H1 (cell line): ENCODE measurements at regions not wholly inside any gene's neighbourhood (a gene's known extent, or its start where the extent isn't known, plus 50 kb on each side); places are given as distances from the start of the nearest gene placed in this dataset.

Experiments
- CTCF ChIA-PET: fragments of 300-600 bp; sonication (Branson Sonifier 250); formaldehyde crosslinking; loops from one replicate; lab custom pipeline; 2021; ENCODE audit not compliant: partially characterized antibody; lab: Charles Lee
- POLR2A ChIA-PET: fragments of 300-600 bp; sonication (Branson Sonifier 250); formaldehyde crosslinking; loops from one replicate; lab custom pipeline; 2021; ENCODE audit warnings: inconsistent platforms; ENCODE audit not compliant: partially characterized antibody; lab: Charles Lee
- DNase-seq, 2 experiments: peaks; one replicate each; pipeline versions ENCODE4 v3.0.0 to v3.0.0-alpha.2; 2010 to 2022; ENCODE audit warnings: low spot score in 2 of 2, low read depth in 1 of 2, mixed read lengths in 1 of 2
- FAIRE-seq: peaks from 2 replicates; lab custom pipeline; 2011; peaks lifted over from hg19 to GRCh38; lab: Jason Lieb, UNC
- H2AFZ ChIP-seq: 2 replicates; pipeline ENCODE4 v1.8.1; 2012; ENCODE audit warnings: low read length, inconsistent platforms
- H2AK5ac ChIP-seq: 2 replicates; pipeline ENCODE4 v1.6.1; 2013; ENCODE audit warnings: low read depth, low read length
- H2BK120ac ChIP-seq: replicated peaks from 2 replicates; pipeline ENCODE3; 2013; ENCODE audit warnings: low read depth, low read length, inconsistent platforms
- H2BK12ac ChIP-seq: 2 replicates; pipeline ENCODE4 v1.6.1; 2013; ENCODE audit warnings: low read depth, low read length
- H2BK15ac ChIP-seq: 2 replicates; pipeline ENCODE4 v1.6.1; 2013; ENCODE audit warnings: low read length
- H2BK20ac ChIP-seq: 2 replicates; pipeline ENCODE4 v1.6.1; 2013; ENCODE audit warnings: low read length
- H2BK5ac ChIP-seq: 2 replicates; pipeline ENCODE4 v1.6.1; 2013; ENCODE audit warnings: low read depth, low read length
- H3K14ac ChIP-seq: 2 replicates; pipeline ENCODE4 v1.6.1; 2013; ENCODE audit warnings: inconsistent platforms; ENCODE audit not compliant: insufficient read length
- H3K18ac ChIP-seq: 2 replicates; pipeline ENCODE4 v1.6.1; 2013; ENCODE audit warnings: low read length; ENCODE audit errors: extremely low read depth
- H3K23ac ChIP-seq: 2 replicates; pipeline ENCODE4 v1.6.1; 2013; ENCODE audit warnings: inconsistent platforms; ENCODE audit not compliant: insufficient read length
- H3K23me2 ChIP-seq: 2 replicates; pipeline ENCODE4 v1.6.1; 2013; ENCODE audit warnings: low read depth, low read length
- H3K27ac ChIP-seq: 2 replicates; pipeline ENCODE4 v1.6.1; 2011; ENCODE audit warnings: low read depth, low read length, inconsistent platforms
- H3K27me3 ChIP-seq, 4 experiments: replicated peaks in 1 of 4; 1 replicate in 1 of 4; 2 replicates in 3 of 4; pipeline versions ENCODE4 v1.6.1 to v1.8.1; 2011 to 2013; ENCODE audit warnings: low read length in 3 of 4, mild to moderate bottlenecking in 3 of 4, inconsistent platforms in 2 of 4, mixed read lengths in 2 of 4, moderate library complexity in 1 of 4; ENCODE audit not compliant: control insufficient read depth in 3 of 4, insufficient read depth in 3 of 4; ENCODE audit errors: extremely low read depth in 1 of 4
- H3K36me3 ChIP-seq, 4 experiments: 2 replicates each; pipeline versions ENCODE4 v1.6.1 to v1.8.1; 2011 to 2013; ENCODE audit warnings: mild to moderate bottlenecking in 4 of 4, low read length in 3 of 4, moderate library complexity in 2 of 4, control low read depth in 1 of 4, inconsistent platforms in 1 of 4; ENCODE audit not compliant: insufficient read depth in 4 of 4, control insufficient read depth in 2 of 4
- H3K4ac ChIP-seq: replicated peaks from 2 replicates; pipeline ENCODE3; 2013; ENCODE audit warnings: low read length, low read depth, mixed read lengths, inconsistent platforms; ENCODE audit not compliant: insufficient read length
- H3K4me1 ChIP-seq, 4 experiments: replicated peaks in 1 of 4; 1 replicate in 1 of 4; 2 replicates in 3 of 4; pipeline versions ENCODE4 v1.6.1 to v1.8.1; 2011 to 2013; ENCODE audit warnings: low read length in 3 of 4, inconsistent platforms in 2 of 4, mixed read lengths in 1 of 4; ENCODE audit not compliant: insufficient read depth in 4 of 4, control insufficient read depth in 3 of 4
- H3K4me2 ChIP-seq, 2 experiments: 2 replicates each; pipeline versions ENCODE4 v1.6.1 to v1.8.1; 2011 to 2013; ENCODE audit warnings: low read depth in 2 of 2, low read length in 2 of 2, control low read depth in 1 of 2, inconsistent platforms in 1 of 2, mild to moderate bottlenecking in 1 of 2; ENCODE audit not compliant: insufficient read depth in 1 of 2
- H3K4me3 ChIP-seq, 4 experiments: fragments of 200-600, 300-600 bp in 1 of 4; sonication (generic), shearing (Covaris generic), sonication (Bioruptor Twin) in 1 of 4; 2 replicates each; pipeline versions ENCODE4 v1.5.1 to v1.8.1; 2011 to 2016; ENCODE audit warnings: low read length in 4 of 4, low read depth in 3 of 4, control low read depth in 2 of 4, inconsistent platforms in 2 of 4, mild to moderate bottlenecking in 2 of 4, mixed read lengths in 1 of 4, moderate library complexity in 1 of 4; ENCODE audit not compliant: insufficient read depth in 2 of 4; ENCODE audit errors: extremely low read depth in 1 of 4
- H3K56ac ChIP-seq: replicated peaks from 2 replicates; pipeline ENCODE3; 2013; ENCODE audit warnings: low read depth, mild to moderate bottlenecking, mixed read lengths, low read length, inconsistent platforms; ENCODE audit not compliant: insufficient read length
- H3K79me1 ChIP-seq: 2 replicates; pipeline ENCODE4 v1.6.1; 2013; ENCODE audit warnings: low read depth, low read length, control low read depth
- H3K79me2 ChIP-seq, 2 experiments: 2 replicates each; pipeline versions ENCODE4 v1.6.1 to v1.8.1; 2012 to 2013; ENCODE audit warnings: low read length in 2 of 2, mild to moderate bottlenecking in 2 of 2, inconsistent platforms in 1 of 2; ENCODE audit not compliant: insufficient read depth in 2 of 2, control insufficient read depth in 1 of 2
- H3K9ac ChIP-seq, 4 experiments: replicated peaks in 1 of 4; 1 replicate in 1 of 4; 2 replicates in 3 of 4; pipeline versions ENCODE4 v1.6.1 to v1.8.1; 2011 to 2013; ENCODE audit warnings: low read depth in 3 of 4, low read length in 3 of 4, control low read depth in 2 of 4, mild to moderate bottlenecking in 2 of 4, moderate library complexity in 2 of 4, inconsistent platforms in 1 of 4; ENCODE audit errors: extremely low read depth in 1 of 4
- H3K9me3 ChIP-seq, 2 experiments: 2 replicates each; pipeline versions ENCODE4 v1.6.1 to v1.8.1; 2012 to 2013; ENCODE audit warnings: mild to moderate bottlenecking in 2 of 2, moderate library complexity in 2 of 2, control low read depth in 1 of 2, inconsistent platforms in 1 of 2, low read depth in 1 of 2, low read length in 1 of 2, mixed read lengths in 1 of 2; ENCODE audit not compliant: insufficient read depth in 2 of 2
- H4K20me1 ChIP-seq, 2 experiments: replicated peaks in 1 of 2; 2 replicates each; pipeline versions ENCODE3 to v1.8.1; 2011 to 2013; ENCODE audit warnings: inconsistent platforms in 2 of 2, low read length in 2 of 2, mild to moderate bottlenecking in 1 of 2; ENCODE audit not compliant: insufficient read depth in 2 of 2, control insufficient read depth in 1 of 2
- H4K5ac ChIP-seq: 2 replicates; pipeline ENCODE4 v1.6.1; 2013; ENCODE audit warnings: low read length, low read depth, mixed read lengths, inconsistent platforms; ENCODE audit not compliant: insufficient read length
- H4K8ac ChIP-seq: 2 replicates; pipeline ENCODE4 v1.8.0; 2013; ENCODE audit warnings: mild to moderate bottlenecking, moderate library complexity, low read length, inconsistent platforms; ENCODE audit not compliant: insufficient read depth; ENCODE audit errors: extremely low read depth
- H4K91ac ChIP-seq: replicated peaks from 2 replicates; pipeline ENCODE3; 2013; ENCODE audit warnings: low read length, mixed read lengths, inconsistent platforms; ENCODE audit not compliant: insufficient read length
- ASH2L ChIP-seq: fragments of 200-600, 300-600 bp; sonication (generic); IDR thresholded peaks from one replicate; pipeline ENCODE4 v1.7.1; 2017; ENCODE audit warnings: low read length
- BACH1 ChIP-seq: IDR thresholded peaks from 2 replicates; pipeline ENCODE4 v1.6.1; 2012; ENCODE audit warnings: low read length, improper control_type of control experiment
- CBX5 ChIP-seq: fragments of 300-800, 300-1000 bp; sonication (generic); IDR thresholded peaks from 2 replicates; pipeline ENCODE4 v1.7.1; 2016; ENCODE audit warnings: antibody characterized with exemption, low read length, low read depth
- CTCF ChIP-seq, 3 experiments: IDR thresholded peaks; 1 replicate in 2 of 3; 2 replicates in 1 of 3; pipeline versions ENCODE4 v1.5.1 to v1.6.1; 2011; ENCODE audit warnings: low read length in 3 of 3, mild to moderate bottlenecking in 3 of 3, inconsistent platforms in 2 of 3, low read depth in 1 of 3, moderate library complexity in 1 of 3; ENCODE audit not compliant: insufficient read depth in 1 of 3; ENCODE audit errors: control extremely low read depth in 1 of 3
- MAFK ChIP-seq: IDR thresholded peaks from 2 replicates; pipeline ENCODE4 v1.6.1; 2012; ENCODE audit warnings: low read depth, mild to moderate bottlenecking, improper control_type of control experiment, low read length
- RXRA ChIP-seq: IDR thresholded peaks from 2 replicates; pipeline ENCODE4 v1.6.1; 2011; ENCODE audit warnings: low read depth, mild to moderate bottlenecking, low read length, moderate library complexity; ENCODE audit not compliant: insufficient read depth
- SAP30 ChIP-seq: fragments of 300-600 bp; sonication (generic); IDR thresholded peaks from 2 replicates; pipeline ENCODE4 v1.7.1; 2012; ENCODE audit warnings: low read length, moderate library complexity, mild to moderate bottlenecking, inconsistent platforms; ENCODE audit not compliant: insufficient read depth, insufficient replicate concordance
- WGBS, 2 experiments: shearing (Covaris generic) in 1 of 2; methylation state at CpG; one replicate each; pipeline versions ENCODE4 v1.1.6 to v1.1.7; 2013 to 2015; ENCODE audit warnings: low lambda C conversion rate in 2 of 2, mixed read lengths in 2 of 2, inconsistent platforms in 1 of 2, low coverage in 1 of 2, missing lambda C conversion rate in 1 of 2; ENCODE audit not compliant: insufficient replicate concordance in 2 of 2, insufficient coverage in 1 of 2, insufficient read length in 1 of 2; ENCODE audit errors: extremely low coverage in 1 of 2, missing lambda C conversion rate in 1 of 2; 5-methylcytosine and 5-hydroxymethylcytosine counted together

- H3K79me2 ChIP-seq, result no peaks in the 10 kb centered on the region
- no peak overlapping the region for H2BK20ac ChIP-seq
- H3K4me1 ChIP-seq, result no peaks in the 10 kb centered on the region
- H4K20me1 ChIP-seq, result no peaks in the 10 kb centered on the region
- DNase-seq (no peak), FAIRE-seq (no peak)
- H2BK5ac ChIP-seq, result no peak overlapping the region
- H4K8ac ChIP-seq, result no peak overlapping the region
- no peaks in the 10 kb centered on the region for H3K27me3 ChIP-seq
- H3K18ac ChIP-seq, result no peak overlapping the region
- H4K5ac ChIP-seq, result no peak overlapping the region
- no peak overlapping the region for H2AK5ac ChIP-seq
- H2AFZ ChIP-seq, result no peak overlapping the region
- no peaks in the 10 kb centered on the region for H3K36me3 ChIP-seq
- no peak overlapping the region for H2BK120ac ChIP-seq
- no peak overlapping the region for H3K14ac ChIP-seq
- no peak for TF ChIP-seq RXRA
- TF ChIP-seq MAFK, result peak; percentile 65; the same call in 1 of the 2 replicates
- TF ChIP-seq SAP30, result no peak
- TF ChIP-seq BACH1, result peak; percentile 45; the same call in 1 of the 2 replicates
- TF ChIP-seq CBX5, result no peak
- no peak for TF ChIP-seq ASH2L
- TF ChIP-seq CTCF (IDR thresholded peaks at IDR 0.05; ENCODE audit: control extremely low read depth in 1 of 3, insufficient read depth in 1 of 3, low read depth in 1 of 3, low read length in 3 of 3), result no peak
- TF ChIP-seq, all 59 proteins: peak for 2
- POLR2A ChIA-PET, result no interaction called here
- H3K79me1 ChIP-seq, result no peaks in the 10 kb centered on the region
- H3K4ac ChIP-seq, result no peak overlapping the region
- H3K9me3 ChIP-seq, result no peaks in the 10 kb centered on the region
- H2BK15ac ChIP-seq, result no peak overlapping the region
- CTCF ChIA-PET, result interaction anchor here (0.7 kb wide), 1 partner anchor 640 kb away, joined by 3 read pairs; no protein-coding TSS in a partner anchor
- H3K4me3 ChIP-seq, result no peak overlapping the region
- H3K23me2 ChIP-seq, result no peaks in the 10 kb centered on the region
- WGBS, 2 experiments, result 92% methylated on average over 3 of the region's 3 CpGs; no CpG with 5 or more reads in 1 of the 2 experiments
- no peak overlapping the region for H3K23ac ChIP-seq
- H4K91ac ChIP-seq, result no peak overlapping the region
- H3K56ac ChIP-seq, result no peak overlapping the region
- no peak overlapping the region for H3K27ac ChIP-seq
- H2BK12ac ChIP-seq, result no peak overlapping the region
- H3K4me2 ChIP-seq, result no peak overlapping the region
- no peak overlapping the region for H3K9ac ChIP-seq
Measured at GRCh38 chr2:114331934-114332333, 110.5 kb upstream of the DPP10 start.
